Thyroid gland (tissue), 4 donors: ENCODE measurements at regions not wholly inside any gene's neighbourhood (a gene's known extent, or its start where the extent isn't known, plus 50 kb on each side); places are given as distances from the start of the nearest gene placed in this dataset.

Experiments used
- DNase-seq, 2 donors: peaks; one replicate each; pipeline ENCODE4 v3.0.0-alpha.2; 2019
- H3K27ac ChIP-seq, 3 donors: fragments of 200-600 bp; sonication (generic); 1 replicate in 2 of 3; 2 replicates in 1 of 3; pipeline ENCODE4 v1.5.1; 2016 to 2019; ENCODE audit warnings: mild to moderate bottlenecking in 1 of 3, moderate library complexity in 1 of 3
- H3K27me3 ChIP-seq: fragments of 200-600 bp; sonication (generic); one replicate; pipeline ENCODE4 v1.5.1; 2019
- H3K36me3 ChIP-seq, 2 donors: fragments of 200-600 bp; sonication (generic); one replicate each; pipeline ENCODE4 v1.5.1; 2016 to 2019
- H3K4me1 ChIP-seq, 2 donors: fragments of 200-600 bp; sonication (generic); one replicate each; pipeline ENCODE4 v1.5.1; 2017 to 2019
- H3K4me3 ChIP-seq, 3 donors: fragments of 200-600 bp; sonication (generic); replicated peaks in 1 of 3; 1 replicate in 2 of 3; 2 replicates in 1 of 3; pipeline ENCODE4 v1.5.1; 2016; ENCODE audit warnings: mild to moderate bottlenecking in 1 of 3
- H3K9me3 ChIP-seq: fragments of 200-600 bp; sonication (generic); one replicate; pipeline ENCODE4 v1.5.1; 2017
- POLR2A ChIP-seq, 2 donors: fragments of 450-650 bp; IDR thresholded peaks; one replicate each; pipeline ENCODE4 v1.6.1; 2017; ENCODE audit warnings: antibody characterized with exemption in 2 of 2, mild to moderate bottlenecking in 2 of 2, moderate library complexity in 1 of 2
- WGBS, 2 donors: methylation state at CpG; one replicate each; pipeline ENCODE4 v1.1.5; 2017; 5-methylcytosine and 5-hydroxymethylcytosine counted together
- intact Hi-C: fragments of 100-400 bp; cut with DNase I; formaldehyde crosslinking; loops from one replicate; pipeline ENCODE4 v1.15.1; 2023
- TF ChIP-seq, protein P1 (sequence below), 6 experiments: fragments of 200-600 bp in 3 of 6; fragments of 450-650 bp in 3 of 6; sonication (generic) in 3 of 6; IDR thresholded peaks; one replicate each; pipeline ENCODE4 v1.5.1; 2016 to 2019; ENCODE audit warnings: antibody characterized with exemption in 6 of 6, mild to moderate bottlenecking in 2 of 6, inconsistent platforms in 1 of 6, moderate library complexity in 1 of 6

DNA sequence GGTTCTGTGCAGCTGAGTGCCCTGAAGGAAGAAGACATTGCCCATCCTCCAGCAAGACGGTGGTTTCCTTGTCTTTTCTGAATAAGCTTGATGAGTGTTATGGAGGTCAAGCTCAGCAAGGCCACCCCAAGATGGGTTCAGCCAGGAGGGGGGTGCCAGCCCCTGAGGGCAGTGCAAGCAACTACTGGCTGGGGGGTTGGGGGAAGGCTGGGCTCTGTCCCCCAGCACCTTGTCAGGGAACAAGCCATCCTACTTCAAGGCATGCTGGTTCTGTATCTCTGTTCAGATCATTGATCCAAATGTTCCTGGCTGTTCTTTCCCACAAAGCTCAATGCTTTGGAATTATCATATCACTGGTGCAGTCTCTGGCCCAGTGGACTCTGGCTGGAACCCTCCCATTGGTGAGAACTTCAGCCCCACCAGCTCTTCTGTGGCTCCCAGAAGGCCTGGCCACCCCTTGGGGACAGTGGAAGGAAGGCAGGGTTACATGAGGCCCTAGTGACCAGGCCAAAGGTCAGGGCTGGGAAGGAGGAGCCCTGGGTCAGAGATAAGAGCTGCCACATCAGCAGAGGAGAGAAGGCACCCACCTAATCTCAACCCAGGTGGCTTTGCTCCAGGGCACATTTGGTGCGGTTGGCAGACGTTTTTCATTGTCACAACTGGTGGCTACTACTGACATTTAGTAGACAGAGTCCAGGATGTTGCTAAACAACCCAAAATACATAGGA, 280.2 kb downstream of the IRX2 start:
- H3K27me3 ChIP-seq = no peaks in the 10 kb centered on the region
- H3K36me3 ChIP-seq = no peaks in the 10 kb centered on the region
- intact Hi-C loops = no loop called here
- TF ChIP-seq, protein P1, sequence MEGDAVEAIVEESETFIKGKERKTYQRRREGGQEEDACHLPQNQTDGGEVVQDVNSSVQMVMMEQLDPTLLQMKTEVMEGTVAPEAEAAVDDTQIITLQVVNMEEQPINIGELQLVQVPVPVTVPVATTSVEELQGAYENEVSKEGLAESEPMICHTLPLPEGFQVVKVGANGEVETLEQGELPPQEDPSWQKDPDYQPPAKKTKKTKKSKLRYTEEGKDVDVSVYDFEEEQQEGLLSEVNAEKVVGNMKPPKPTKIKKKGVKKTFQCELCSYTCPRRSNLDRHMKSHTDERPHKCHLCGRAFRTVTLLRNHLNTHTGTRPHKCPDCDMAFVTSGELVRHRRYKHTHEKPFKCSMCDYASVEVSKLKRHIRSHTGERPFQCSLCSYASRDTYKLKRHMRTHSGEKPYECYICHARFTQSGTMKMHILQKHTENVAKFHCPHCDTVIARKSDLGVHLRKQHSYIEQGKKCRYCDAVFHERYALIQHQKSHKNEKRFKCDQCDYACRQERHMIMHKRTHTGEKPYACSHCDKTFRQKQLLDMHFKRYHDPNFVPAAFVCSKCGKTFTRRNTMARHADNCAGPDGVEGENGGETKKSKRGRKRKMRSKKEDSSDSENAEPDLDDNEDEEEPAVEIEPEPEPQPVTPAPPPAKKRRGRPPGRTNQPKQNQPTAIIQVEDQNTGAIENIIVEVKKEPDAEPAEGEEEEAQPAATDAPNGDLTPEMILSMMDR (IDR thresholded peaks at IDR 0.05) = no peak
- TF ChIP-seq POLR2A (IDR thresholded peaks at IDR 0.05) = no peak
- no peak for DNase-seq
- no peaks in the 10 kb centered on the region for H3K4me1 ChIP-seq
- no peak overlapping the region for H3K27ac ChIP-seq
- H3K4me3 ChIP-seq = no peak overlapping the region
- H3K9me3 ChIP-seq = no peaks in the 10 kb centered on the region
- 84 to 88% methylated on average over 3 of the region's 3 CpGs for WGBS, 2 donors

DNA sequence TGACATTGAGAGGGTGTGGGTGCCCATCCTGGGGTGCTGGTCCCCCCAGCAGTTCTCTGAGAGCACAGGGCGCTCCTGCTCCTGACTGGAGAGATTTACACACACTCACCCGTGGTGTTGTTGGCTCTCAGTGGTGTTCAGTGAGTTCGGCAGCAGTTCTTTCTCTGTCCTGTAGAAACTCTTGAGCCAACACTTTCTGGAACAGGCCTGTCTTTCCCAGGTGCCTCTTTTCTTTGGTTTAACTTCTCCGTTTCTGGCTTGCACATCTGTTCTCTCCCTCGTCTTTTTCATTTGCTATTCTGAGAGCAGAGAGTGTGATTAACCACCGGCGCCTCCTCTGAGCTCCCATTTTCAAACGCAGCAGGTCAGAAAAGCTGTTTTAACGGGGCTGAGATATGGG, 284.5 kb downstream of the IRX2 start:
- 43% methylated on average over 9 of the region's 9 CpGs for WGBS, 2 donors
- H3K27ac ChIP-seq = no peak overlapping the region
- no peaks in the 10 kb centered on the region for H3K4me1 ChIP-seq
- intact Hi-C loops = no loop called here
- no peak for DNase-seq
- no peaks in the 10 kb centered on the region for H3K36me3 ChIP-seq
- TF ChIP-seq, protein P1 (IDR thresholded peaks at IDR 0.05) = no peak
- no peak for TF ChIP-seq POLR2A (IDR thresholded peaks at IDR 0.05)
- H3K4me3 ChIP-seq = no peak overlapping the region
- no peaks in the 10 kb centered on the region for H3K27me3 ChIP-seq
- no peaks in the 10 kb centered on the region for H3K9me3 ChIP-seq

DNA sequence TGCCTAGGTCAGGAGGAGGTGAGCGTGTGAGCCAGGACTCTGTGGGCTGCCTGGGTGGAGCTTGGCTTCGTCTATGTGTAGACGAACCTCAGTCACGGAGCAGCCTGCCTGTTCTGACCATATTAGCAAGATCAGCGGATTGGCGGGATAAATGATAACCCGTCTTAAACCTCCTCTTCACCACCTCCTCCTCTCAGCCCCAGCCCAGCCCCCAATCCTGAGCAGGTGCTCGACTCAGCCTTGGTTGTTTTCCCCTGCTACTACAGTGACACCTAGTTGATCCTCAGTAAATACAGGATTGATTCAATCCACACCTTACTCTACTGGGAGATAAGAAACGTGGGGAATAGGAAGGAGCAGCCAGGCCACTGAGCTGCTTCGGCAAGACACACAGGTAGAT, 286.1 kb downstream of the IRX2 start:
- no peaks in the 10 kb centered on the region for H3K36me3 ChIP-seq
- WGBS, 2 donors = 54 to 56% methylated on average over 10 of the region's 10 CpGs
- H3K4me3 ChIP-seq = no peak overlapping the region
- intact Hi-C loops = no loop called here
- no peaks in the 10 kb centered on the region for H3K27me3 ChIP-seq
- TF ChIP-seq, protein P1 (IDR thresholded peaks at IDR 0.05) = no peak
- TF ChIP-seq POLR2A (IDR thresholded peaks at IDR 0.05) = no peak
- H3K9me3 ChIP-seq = no peaks in the 10 kb centered on the region
- DNase-seq = no peak
- H3K27ac ChIP-seq = no peak overlapping the region
- no peaks in the 10 kb centered on the region for H3K4me1 ChIP-seq

DNA sequence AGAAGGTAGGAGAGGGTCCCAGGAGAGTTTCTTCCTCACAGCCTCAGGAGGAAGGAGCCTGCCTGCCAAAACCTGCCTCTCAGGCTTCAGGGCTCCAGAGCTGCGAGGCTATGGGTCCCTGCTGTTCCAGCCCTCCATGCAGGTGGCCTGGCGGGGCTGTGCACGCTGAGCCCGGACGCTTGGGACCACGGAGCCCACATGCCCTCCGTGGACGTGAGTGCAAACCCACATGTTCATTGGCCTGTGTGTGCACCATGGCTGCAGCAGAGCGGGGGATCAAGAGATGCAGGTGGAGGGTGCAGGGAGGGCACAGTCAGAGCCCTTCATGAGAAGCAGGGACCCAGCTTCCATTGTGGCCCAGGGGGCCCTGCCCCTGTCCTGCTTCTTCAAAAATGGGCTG, 287.3 kb downstream of the IRX2 start:
- H3K9me3 ChIP-seq = no peaks in the 10 kb centered on the region
- WGBS, 2 donors = 80 to 87% methylated on average over 1 to 3 of the region's 9 CpGs
- H3K4me1 ChIP-seq = no peaks in the 10 kb centered on the region
- H3K27ac ChIP-seq = no peak overlapping the region
- intact Hi-C loops = no loop called here
- H3K27me3 ChIP-seq = no peaks in the 10 kb centered on the region
- no peak for TF ChIP-seq POLR2A (IDR thresholded peaks at IDR 0.05)
- TF ChIP-seq, protein P1 (IDR thresholded peaks at IDR 0.05) = no peak
- no peak for DNase-seq
- H3K4me3 ChIP-seq = no peak overlapping the region
- no peaks in the 10 kb centered on the region for H3K36me3 ChIP-seq

DNA sequence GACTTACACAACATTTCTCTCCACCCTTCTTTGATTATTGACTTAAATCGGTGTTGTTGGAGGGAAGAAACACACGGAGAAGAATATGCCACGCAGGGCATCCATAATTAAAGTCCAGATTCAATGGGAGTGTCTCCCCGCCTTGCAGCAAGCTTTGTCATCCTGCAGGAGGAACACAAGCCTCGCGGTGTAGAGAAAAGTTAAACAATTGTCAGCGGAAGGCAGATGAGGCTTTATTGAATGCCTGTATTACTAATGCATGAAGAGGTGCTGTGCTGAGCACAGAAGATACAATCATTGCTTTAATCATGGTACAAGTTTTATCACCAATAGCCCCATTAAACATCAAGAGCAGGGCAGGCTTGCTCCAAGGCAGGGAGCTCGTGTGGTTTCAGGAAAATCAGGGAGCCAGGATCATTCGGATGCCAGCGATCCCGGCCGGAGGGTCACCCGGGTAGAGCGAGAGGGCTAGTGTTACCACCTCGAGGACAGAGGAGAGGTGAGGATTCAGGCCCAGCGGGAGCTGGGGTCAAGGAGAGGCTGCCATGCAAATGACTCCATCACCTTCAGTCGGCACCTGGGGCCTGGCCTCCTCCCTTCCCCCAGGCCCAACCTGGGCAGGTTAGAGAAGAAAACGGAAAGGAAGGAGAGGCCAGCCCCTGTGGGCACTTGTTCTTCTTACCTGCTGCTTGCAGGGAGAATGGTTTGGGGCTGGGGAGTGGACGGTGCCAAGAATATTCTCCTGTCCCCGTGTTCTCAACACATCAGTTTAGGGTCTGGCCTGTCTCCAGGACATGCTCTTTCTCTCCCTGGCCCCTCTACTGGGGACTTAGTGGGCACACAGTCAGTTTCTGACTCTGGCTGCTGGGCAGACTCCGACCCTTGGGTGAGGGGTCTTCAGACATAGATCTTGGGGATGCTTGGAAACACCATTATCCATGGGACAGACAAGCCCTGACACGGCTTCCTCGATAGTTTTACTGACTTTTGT, 289.5 kb downstream of the IRX2 start:
- Histone ChIP-seq H3K9me3 (no peaks in the 10 kb centered on the region), H3K27me3 (no peaks in the 10 kb centered on the region), H3K36me3 (no peaks in the 10 kb centered on the region), H3K4me3 (no peak overlapping the region), H3K4me1 (no peaks in the 10 kb centered on the region), H3K27ac (no peak overlapping the region)
- no peak for DNase-seq
- 63 to 65% methylated on average over 22 to 23 of the region's 23 CpGs for WGBS, 2 donors
- intact Hi-C loops = no loop called here
- TF ChIP-seq POLR2A (IDR thresholded peaks at IDR 0.05) = no peak
- TF ChIP-seq, protein P1 (IDR thresholded peaks at IDR 0.05) = no peak
